Caco-2 (cell line): ENCODE measurements at regions not wholly inside any gene's neighbourhood (a gene's known extent, or its start where the extent isn't known, plus 50 kb on each side); places are given as distances from the start of the nearest gene placed in this dataset.

Experiments used
- BruUV-seq: library from RNA; stranded (reverse); fragments of 400-500 nt; replicated peaks from 2 replicates; lab custom pipeline; 2021; lab: Mats Ljungman, UMichigan
- CTCF ChIA-PET: fragments of 300-600 bp; sonication (Branson Sonifier 250); formaldehyde crosslinking; loops from one replicate; lab custom pipeline; 2022; ENCODE audit warnings: antibody characterized with exemption; lab: Charles Lee
- POLR2A ChIA-PET: fragments of 300-600 bp; sonication (Branson Sonifier 250); formaldehyde crosslinking; loops from one replicate; lab custom pipeline; 2022; ENCODE audit warnings: antibody characterized with exemption; lab: Charles Lee
- DNase-seq, 2 experiments: peaks; one replicate each; pipeline versions ENCODE4 v3.0.0 to v3.0.0-alpha.2; 2020 to 2022
- H3K27me3 ChIP-seq: replicated peaks from 2 replicates; pipeline ENCODE4 v1.6.0; 2011; ENCODE audit warnings: low read length; ENCODE audit not compliant: control insufficient read depth, insufficient read depth
- H3K36me3 ChIP-seq: 2 replicates; pipeline ENCODE4 v1.5.1; 2011; ENCODE audit warnings: low read length; ENCODE audit not compliant: control insufficient read depth, insufficient read depth
- H3K4me1 ChIP-seq: fragments of 250-450 bp; sonication (Bioruptor Pico); 2 replicates; pipeline ENCODE4 v1.5.1; 2020; ENCODE audit warnings: mild to moderate bottlenecking
- H3K4me3 ChIP-seq: 2 replicates; pipeline ENCODE4 v1.5.1; 2011; ENCODE audit warnings: low read depth, mild to moderate bottlenecking, control low read depth, low read length
- H3K9me3 ChIP-seq: fragments of 250-450 bp; sonication (Bioruptor Pico); 2 replicates; pipeline ENCODE4 v1.5.1; 2020; ENCODE audit warnings: mild to moderate bottlenecking, moderate library complexity
- H3K27ac Mint-ChIP-seq: one replicate; pipeline ENCODE4 v1.8.0; 2022; ENCODE audit warnings: mixed read lengths; ENCODE audit not compliant: unreplicated experiment
- H3K27me3 Mint-ChIP-seq: one replicate; pipeline ENCODE4 v1.8.0; 2022; ENCODE audit warnings: mixed read lengths; ENCODE audit not compliant: insufficient read depth, unreplicated experiment
- H3K36me3 Mint-ChIP-seq: one replicate; pipeline ENCODE4 v1.8.0; 2022; ENCODE audit warnings: mild to moderate bottlenecking, mixed read lengths; ENCODE audit not compliant: insufficient read depth, unreplicated experiment
- H3K4me1 Mint-ChIP-seq: one replicate; pipeline ENCODE4 v1.8.0; 2022; ENCODE audit warnings: low read depth, mixed read lengths; ENCODE audit not compliant: unreplicated experiment
- H3K4me3 Mint-ChIP-seq: one replicate; pipeline ENCODE4 v1.8.0; 2022; ENCODE audit warnings: mild to moderate bottlenecking, moderate library complexity, mixed read lengths; ENCODE audit not compliant: unreplicated experiment
- H3K9me3 Mint-ChIP-seq: one replicate; pipeline ENCODE4 v1.8.0; 2022; ENCODE audit warnings: mixed read lengths; ENCODE audit not compliant: unreplicated experiment
- CTCF ChIP-seq, 2 experiments: fragments of 200-600 bp in 1 of 2; IDR thresholded peaks; 1 replicate in 1 of 2; 2 replicates in 1 of 2; pipeline versions ENCODE4 v1.5.1 to v1.8.0; 2011 to 2022; ENCODE audit warnings: antibody characterized with exemption in 1 of 2, control low read depth in 1 of 2, inconsistent platforms in 1 of 2, low read depth in 1 of 2, low read length in 1 of 2, mild to moderate bottlenecking in 1 of 2, moderate library complexity in 1 of 2; ENCODE audit not compliant: insufficient read depth in 1 of 2, severe bottlenecking in 1 of 2, unreplicated experiment in 1 of 2
- intact Hi-C: fragments of 100-400 bp; cut with micrococcal nuclease; formaldehyde crosslinking; loops from one replicate; pipeline ENCODE4 v1.10.0; 2022; ENCODE audit not compliant: unreplicated experiment

DNA sequence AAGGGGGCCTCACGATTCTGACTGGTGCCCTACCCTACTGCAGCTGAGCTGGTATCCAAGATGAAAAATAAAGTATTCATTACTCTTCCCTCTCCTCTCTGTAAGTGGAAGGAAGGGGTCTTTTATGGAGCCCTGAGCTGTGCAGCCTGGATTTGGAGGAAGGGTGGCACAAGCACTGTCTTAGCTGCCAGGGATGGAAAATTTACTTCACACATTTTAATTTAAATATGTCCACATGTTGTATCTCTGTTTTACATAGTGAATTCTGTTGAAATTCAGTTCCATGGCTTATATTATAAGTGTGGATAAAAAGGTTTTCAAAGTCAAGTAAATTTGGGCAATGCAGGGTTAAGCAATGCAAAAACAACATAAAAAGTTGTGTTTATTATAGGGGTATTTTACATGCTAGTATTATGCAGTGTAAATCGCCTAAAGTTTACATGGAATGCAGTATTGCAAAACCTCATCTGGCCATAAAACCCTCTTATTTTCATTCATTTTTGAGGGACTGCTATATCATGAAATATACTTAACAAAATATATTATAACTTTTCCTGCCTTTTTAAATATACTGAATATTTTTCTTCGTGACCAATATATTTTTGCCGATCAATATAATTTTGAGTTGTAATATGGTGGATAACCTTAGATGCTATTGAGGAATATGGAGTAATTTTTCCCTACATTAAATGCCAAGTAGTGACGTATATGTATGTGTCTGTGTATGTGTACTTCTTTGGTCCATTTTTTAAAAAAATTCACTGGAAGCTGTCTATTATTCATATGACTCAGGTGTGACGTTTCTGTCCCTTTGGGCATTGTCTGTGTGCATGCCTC lies 333.9 kb upstream of the CYRIA start:
- no peak for TF ChIP-seq CTCF (IDR thresholded peaks at IDR 0.05; ENCODE audit: insufficient read depth in 1 of 2, low read depth in 1 of 2, low read length in 1 of 2, severe bottlenecking in 1 of 2, unreplicated experiment in 1 of 2)
- ChIA-PET POLR2A (no interaction called here), CTCF (no interaction called here)
- H3K27ac Mint-ChIP-seq: no peak overlapping the region
- intact Hi-C loops: no loop called here
- peaks cover 4% of the 10 kb centered on the region for H3K27me3 Mint-ChIP-seq
- Histone ChIP-seq H3K9me3 (no peaks in the 10 kb centered on the region), H3K4me3 (no peak overlapping the region), H3K4me1 (no peaks in the 10 kb centered on the region), H3K36me3 (no peaks in the 10 kb centered on the region), H3K27me3 (no peaks in the 10 kb centered on the region)
- H3K9me3 Mint-ChIP-seq: no peaks in the 10 kb centered on the region
- no peaks in the 10 kb centered on the region for H3K4me1 Mint-ChIP-seq
- no TSS peak for BruUV-seq
- no peaks in the 10 kb centered on the region for H3K36me3 Mint-ChIP-seq
- no peak for DNase-seq
- no peak overlapping the region for H3K4me3 Mint-ChIP-seq

DNA sequence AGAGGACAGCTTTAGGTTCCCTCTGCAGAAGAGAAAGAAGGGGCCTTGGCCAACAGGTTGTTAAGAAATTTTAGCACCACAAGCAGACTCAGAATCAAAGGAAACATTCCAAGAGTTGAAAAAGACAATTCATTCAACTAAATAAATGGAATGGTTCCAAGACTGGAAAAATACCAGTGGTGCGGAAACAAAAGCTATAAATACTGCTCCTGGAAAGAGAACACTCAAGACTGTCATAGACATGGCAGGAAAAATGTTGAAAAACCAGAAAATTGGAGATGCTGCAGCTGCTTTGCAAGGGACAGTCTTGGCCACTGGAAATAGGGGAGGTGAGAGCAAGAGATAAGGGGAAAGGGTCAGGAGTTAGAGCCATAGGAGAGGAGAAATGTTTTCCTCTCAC lies 312.7 kb upstream of the CYRIA start:
- H3K4me1 ChIP-seq: no peaks in the 10 kb centered on the region
- Mint-ChIP-seq H3K4me1 (no peaks in the 10 kb centered on the region), H3K4me3 (no peak overlapping the region), H3K36me3 (no peaks in the 10 kb centered on the region), H3K27me3 (peaks cover 3% of the 10 kb centered on the region), H3K27ac (no peak overlapping the region), H3K9me3 (no peaks in the 10 kb centered on the region)
- TF ChIP-seq CTCF (IDR thresholded peaks at IDR 0.05; ENCODE audit: insufficient read depth in 1 of 2, low read depth in 1 of 2, low read length in 1 of 2, severe bottlenecking in 1 of 2, unreplicated experiment in 1 of 2): no peak
- intact Hi-C loops: no loop called here
- H3K36me3 ChIP-seq: no peaks in the 10 kb centered on the region
- H3K4me3 ChIP-seq: no peak overlapping the region
- DNase-seq: no peak
- H3K9me3 ChIP-seq: no peaks in the 10 kb centered on the region
- BruUV-seq: no TSS peak
- CTCF ChIA-PET: no interaction called here
- no peaks in the 10 kb centered on the region for H3K27me3 ChIP-seq
- POLR2A ChIA-PET: no interaction called here

DNA sequence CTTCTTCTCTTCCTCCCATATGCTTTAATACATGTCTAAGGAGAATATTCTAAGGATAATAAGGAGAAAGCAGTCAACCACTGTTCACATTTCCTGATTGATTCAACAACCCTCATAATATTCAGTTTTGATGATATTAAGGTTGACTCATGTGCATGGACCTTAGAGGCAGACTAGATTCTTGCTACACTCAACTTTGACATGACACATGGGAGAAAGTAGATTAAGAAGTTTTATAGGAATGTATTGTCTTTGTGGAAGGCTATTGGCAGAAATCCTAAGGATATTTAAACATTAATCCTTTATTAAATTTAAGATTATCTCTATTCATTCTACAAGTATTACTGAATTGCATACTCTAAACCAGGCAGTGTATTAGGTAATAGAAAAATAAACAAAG lies 309.1 kb upstream of the CYRIA start:
- Histone ChIP-seq H3K4me3 (no peak overlapping the region), H3K36me3 (no peaks in the 10 kb centered on the region), H3K27me3 (no peaks in the 10 kb centered on the region), H3K9me3 (no peaks in the 10 kb centered on the region), H3K4me1 (no peaks in the 10 kb centered on the region)
- Mint-ChIP-seq H3K4me1 (no peaks in the 10 kb centered on the region), H3K27me3 (peaks cover 11% of the 10 kb centered on the region), H3K27ac (no peak overlapping the region), H3K9me3 (no peaks in the 10 kb centered on the region), H3K4me3 (no peak overlapping the region), H3K36me3 (no peaks in the 10 kb centered on the region)
- BruUV-seq: no TSS peak
- ChIA-PET CTCF (no interaction called here), POLR2A (no interaction called here)
- DNase-seq: no peak
- intact Hi-C loops: no loop called here
- TF ChIP-seq CTCF (IDR thresholded peaks at IDR 0.05; ENCODE audit: insufficient read depth in 1 of 2, low read depth in 1 of 2, low read length in 1 of 2, severe bottlenecking in 1 of 2, unreplicated experiment in 1 of 2): no peak
